Trophoblast cell (in vitro differentiated cells and primary cell): ENCODE measurements at regions not wholly inside any gene's neighbourhood (a gene's known extent, or its start where the extent isn't known, plus 50 kb on each side); places are given as distances from the start of the nearest gene placed in this dataset.
"Not testable (repeated sequence)": the region's sequence is repeated elsewhere in the genome, so short reads cannot be mapped to it uniquely, and the experiment has no call there.

Experiments used
- DNase-seq, 2 donors: peaks; one replicate each; pipeline ENCODE4 v3.0.0-alpha.2; 2016
- H2AFZ ChIP-seq: 2 replicates; pipeline ENCODE4 v1.6.1; 2013; ENCODE audit warnings: low read length, moderate library complexity, mild to moderate bottlenecking; ENCODE audit not compliant: insufficient read depth, poor library complexity
- H2AK5ac ChIP-seq: 2 replicates; pipeline ENCODE4 v1.6.1; 2013; ENCODE audit warnings: mild to moderate bottlenecking, low read length
- H2BK120ac ChIP-seq: 2 replicates; pipeline ENCODE4 v1.6.1; 2013; ENCODE audit warnings: low read length, mild to moderate bottlenecking, moderate library complexity; ENCODE audit not compliant: insufficient read depth, poor library complexity
- H2BK12ac ChIP-seq: 2 replicates; pipeline ENCODE4 v1.6.1; 2013; ENCODE audit warnings: mild to moderate bottlenecking, low read length, moderate library complexity
- H2BK5ac ChIP-seq: 2 replicates; pipeline ENCODE4 v1.6.1; 2013; ENCODE audit warnings: low read length, low read depth, moderate library complexity, mild to moderate bottlenecking; ENCODE audit not compliant: poor library complexity
- H3K14ac ChIP-seq: 2 replicates; pipeline ENCODE4 v1.6.1; 2013; ENCODE audit warnings: mild to moderate bottlenecking, low read length
- H3K18ac ChIP-seq: 2 replicates; pipeline ENCODE4 v1.6.1; 2013; ENCODE audit warnings: mild to moderate bottlenecking, low read length
- H3K23ac ChIP-seq: 2 replicates; pipeline ENCODE4 v1.6.1; 2013; ENCODE audit warnings: low read length
- H3K27ac ChIP-seq: 2 replicates; pipeline ENCODE4 v1.5.1; 2013; ENCODE audit warnings: low read depth, mild to moderate bottlenecking, inconsistent platforms, low read length, moderate library complexity
- H3K27me3 ChIP-seq: 2 replicates; pipeline ENCODE4 v1.6.1; 2013; ENCODE audit warnings: inconsistent platforms, mild to moderate bottlenecking, low read length, moderate library complexity; ENCODE audit not compliant: insufficient read depth
- H3K36me3 ChIP-seq, 2 experiments: 1 replicate in 1 of 2; 2 replicates in 1 of 2; pipeline ENCODE4 v1.6.1; 2013; ENCODE audit warnings: low read length in 2 of 2, mild to moderate bottlenecking in 2 of 2, moderate library complexity in 1 of 2; ENCODE audit not compliant: insufficient read depth in 2 of 2, control insufficient read depth in 1 of 2
- H3K4ac ChIP-seq: 2 replicates; pipeline ENCODE4 v1.6.1; 2013; ENCODE audit warnings: low read depth, mild to moderate bottlenecking, low read length, moderate library complexity
- H3K4me1 ChIP-seq, 2 experiments: 1 replicate in 1 of 2; 2 replicates in 1 of 2; pipeline ENCODE4 v1.6.1; 2013; ENCODE audit warnings: low read length in 2 of 2, mild to moderate bottlenecking in 2 of 2, moderate library complexity in 1 of 2; ENCODE audit not compliant: insufficient read depth in 2 of 2, control insufficient read depth in 1 of 2
- H3K4me2 ChIP-seq: 2 replicates; pipeline ENCODE4 v1.6.1; 2013; ENCODE audit warnings: inconsistent platforms, mild to moderate bottlenecking, low read length, moderate library complexity
- H3K4me3 ChIP-seq: 2 replicates; pipeline ENCODE4 v1.5.1; 2013; ENCODE audit warnings: mild to moderate bottlenecking, low read depth, low read length, inconsistent platforms
- H3K79me1 ChIP-seq: one replicate; pipeline ENCODE4 v1.6.1; 2013; ENCODE audit warnings: low read length
- H3K79me2 ChIP-seq: 2 replicates; pipeline ENCODE4 v1.6.1; 2013; ENCODE audit warnings: low read length, mild to moderate bottlenecking; ENCODE audit not compliant: control insufficient read depth, insufficient read depth, poor library complexity
- H3K9ac ChIP-seq: 2 replicates; pipeline ENCODE4 v1.6.1; 2013; ENCODE audit warnings: mild to moderate bottlenecking, low read length
- H3K9me3 ChIP-seq: 2 replicates; pipeline ENCODE4 v1.6.1; 2013; ENCODE audit warnings: low read depth, mild to moderate bottlenecking, control low read depth, inconsistent platforms, low read length; ENCODE audit not compliant: insufficient read depth
- H4K12ac ChIP-seq: 2 replicates; pipeline ENCODE4 v1.6.1; 2013; ENCODE audit warnings: low read depth, mild to moderate bottlenecking, low read length, moderate library complexity
- H4K8ac ChIP-seq: 2 replicates; pipeline ENCODE4 v1.6.1; 2013; ENCODE audit warnings: low read depth, mild to moderate bottlenecking, low read length, moderate library complexity
- H4K91ac ChIP-seq: one replicate; pipeline ENCODE4 v1.6.1; 2013; ENCODE audit warnings: low read depth, mild to moderate bottlenecking, low read length, moderate library complexity
- WGBS: extraction: QIAGEN DNeasy Blood & Tissue Kit; methylation state at CpG from one replicate; pipeline ENCODE4 v1.1.7; 2013; ENCODE audit warnings: missing lambda C conversion rate; ENCODE audit not compliant: insufficient read length, insufficient coverage; ENCODE audit errors: extremely low coverage; 5-methylcytosine and 5-hydroxymethylcytosine counted together

DNA sequence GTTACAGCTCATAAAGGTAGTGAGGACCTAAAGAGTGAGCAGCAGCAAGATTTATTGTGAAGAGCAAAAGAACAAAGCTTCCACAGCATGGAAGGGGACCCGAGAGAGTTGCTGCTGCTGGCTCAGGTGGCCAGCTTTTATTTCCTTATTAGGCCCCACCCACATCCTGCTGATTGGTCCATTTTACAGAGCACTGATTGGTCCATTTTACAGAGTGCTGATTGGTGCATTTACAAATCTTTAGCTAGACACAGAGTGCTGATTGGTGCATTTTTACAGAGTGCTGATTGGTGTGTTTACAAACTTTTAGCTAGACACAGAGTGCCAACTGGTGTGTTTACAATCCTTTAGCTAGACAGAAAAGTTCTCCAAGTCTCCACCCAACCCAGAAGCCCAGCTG is 256.2 kb upstream of the HTR1E start:
- not testable (repeated sequence) for H4K8ac ChIP-seq, H4K91ac ChIP-seq, H4K12ac ChIP-seq, H3K27me3 ChIP-seq, H3K79me2 ChIP-seq, H3K18ac ChIP-seq, H2AFZ ChIP-seq, H3K27ac ChIP-seq, H3K9me3 ChIP-seq, H3K4me1 ChIP-seq, DNase-seq, H3K36me3 ChIP-seq, H3K23ac ChIP-seq, H2BK12ac ChIP-seq, H3K9ac ChIP-seq, H3K4ac ChIP-seq, H2AK5ac ChIP-seq, H3K79me1 ChIP-seq, H3K14ac ChIP-seq, H2BK5ac ChIP-seq, H3K4me3 ChIP-seq, H3K4me2 ChIP-seq, H2BK120ac ChIP-seq
- no CpG with 5 or more reads among the region's 1 CpG for WGBS

DNA sequence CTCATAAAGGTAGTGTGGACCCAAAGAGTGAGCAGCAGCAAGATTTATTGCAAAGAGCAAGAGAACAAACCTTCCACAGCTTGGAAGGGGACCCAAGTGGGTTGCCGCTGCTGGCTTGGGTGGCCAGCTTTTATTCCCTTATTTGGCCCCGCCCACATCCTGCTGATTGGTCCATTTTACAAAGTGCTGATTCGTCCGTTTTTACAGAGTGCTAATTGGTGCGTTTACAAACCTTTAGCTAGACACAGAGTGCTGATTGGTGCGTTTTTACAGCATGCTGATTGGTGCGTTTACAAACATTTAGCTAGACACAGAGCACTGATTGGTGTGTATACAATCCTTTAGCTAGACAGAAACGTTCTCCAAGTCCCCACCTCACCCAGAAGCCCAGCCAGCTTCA is 265.2 kb upstream of the HTR1E start:
- DNase-seq, H3K9ac ChIP-seq, H3K27ac ChIP-seq, H2AK5ac ChIP-seq, H3K14ac ChIP-seq, H2AFZ ChIP-seq, H2BK12ac ChIP-seq, H3K27me3 ChIP-seq, H3K4me2 ChIP-seq, H3K18ac ChIP-seq, H3K79me1 ChIP-seq, H3K4ac ChIP-seq, H3K79me2 ChIP-seq, H3K36me3 ChIP-seq, H3K4me1 ChIP-seq, H3K4me3 ChIP-seq, H3K23ac ChIP-seq, H2BK5ac ChIP-seq, H4K12ac ChIP-seq, H4K91ac ChIP-seq, H2BK120ac ChIP-seq, H4K8ac ChIP-seq, H3K9me3 ChIP-seq: not testable (repeated sequence)
- WGBS = no CpG with 5 or more reads among the region's 8 CpGs

DNA sequence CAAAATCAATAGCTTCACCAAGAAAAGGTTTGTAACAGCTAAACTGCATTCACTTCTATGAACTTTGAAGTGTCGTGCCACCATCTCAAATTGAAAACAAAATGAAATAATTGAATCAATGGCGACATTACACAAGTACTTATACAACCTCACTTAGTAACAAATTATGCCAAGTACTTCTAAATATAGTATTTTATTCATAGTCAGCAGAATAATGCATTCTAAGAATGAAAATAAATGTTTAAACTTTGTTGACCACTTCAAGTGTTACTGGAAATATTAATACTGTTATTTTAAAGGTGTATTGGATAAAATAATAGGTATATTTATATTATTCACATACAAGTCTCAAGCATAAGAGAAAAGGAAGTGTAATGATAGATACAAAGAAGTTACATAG is 280.1 kb upstream of the HTR1E start:
- DNase-seq = no peak
- no peak overlapping the region for H3K14ac ChIP-seq
- no peak overlapping the region for H4K12ac ChIP-seq
- no peaks in the 10 kb centered on the region for H3K9me3 ChIP-seq
- no peak overlapping the region for H3K23ac ChIP-seq
- H3K18ac ChIP-seq = no peak overlapping the region
- H3K79me1 ChIP-seq = no peaks in the 10 kb centered on the region
- no peak overlapping the region for H2AK5ac ChIP-seq
- no peak overlapping the region for H3K4ac ChIP-seq
- H3K9ac ChIP-seq = no peak overlapping the region
- no peaks in the 10 kb centered on the region for H3K79me2 ChIP-seq
- H2BK12ac ChIP-seq = no peak overlapping the region
- H3K27ac ChIP-seq = no peak overlapping the region
- H4K91ac ChIP-seq = no peak overlapping the region
- H3K4me2 ChIP-seq = no peak overlapping the region
- WGBS = no CpG with 5 or more reads among the region's 2 CpGs
- H3K27me3 ChIP-seq = no peaks in the 10 kb centered on the region
- no peak overlapping the region for H3K4me3 ChIP-seq
- H4K8ac ChIP-seq = no peak overlapping the region
- H2AFZ ChIP-seq = no peak overlapping the region
- no peaks in the 10 kb centered on the region for H3K36me3 ChIP-seq
- H2BK120ac ChIP-seq = no peak overlapping the region
- H3K4me1 ChIP-seq = no peaks in the 10 kb centered on the region
- H2BK5ac ChIP-seq = no peak overlapping the region

DNA sequence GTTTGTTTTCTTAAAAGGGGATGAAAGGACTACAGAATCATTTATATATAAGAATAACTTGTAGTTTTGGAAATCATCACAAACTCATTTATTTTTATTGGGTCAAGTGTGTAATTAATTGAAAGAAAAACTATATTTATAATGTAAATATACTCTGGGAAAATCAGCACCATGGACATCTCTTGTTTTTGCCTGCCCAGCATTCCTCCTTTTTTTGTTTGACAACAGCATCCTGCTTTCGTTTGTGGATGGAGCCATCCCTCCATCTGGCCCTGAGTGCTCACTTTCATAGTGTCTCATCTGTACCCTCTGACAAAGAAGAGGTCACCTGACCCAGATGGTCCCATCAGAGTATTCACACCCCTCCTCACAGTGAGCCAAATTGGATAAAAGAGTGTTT is 308.2 kb upstream of the HTR1E start:
- Histone ChIP-seq H2AFZ (no peak overlapping the region), H2AK5ac (no peak overlapping the region), H2BK120ac (no peak overlapping the region), H3K79me2 (no peaks in the 10 kb centered on the region), H3K4me1 (no peaks in the 10 kb centered on the region), H2BK12ac (no peak overlapping the region), H3K27ac (no peak overlapping the region), H3K9ac (no peak overlapping the region), H2BK5ac (no peak overlapping the region), H4K8ac (no peak overlapping the region), H3K23ac (no peak overlapping the region), H3K4me2 (no peak overlapping the region), H3K27me3 (no peaks in the 10 kb centered on the region), H3K4me3 (no peak overlapping the region), H3K9me3 (no peaks in the 10 kb centered on the region), H3K18ac (no peak overlapping the region), H3K14ac (no peak overlapping the region), H4K91ac (no peak overlapping the region), H3K36me3 (peaks cover 0 to 2% of the 10 kb centered on the region in 2 experiments), H3K79me1 (no peaks in the 10 kb centered on the region), H4K12ac (no peak overlapping the region), H3K4ac (no peak overlapping the region)
- DNase-seq = no peak
- WGBS = no CpG with 5 or more reads among the region's 1 CpG
